IPS-18c (cell line): ENCODE measurements at regions not wholly inside any gene's neighbourhood (a gene's known extent, or its start where the extent isn't known, plus 50 kb on each side); places are given as distances from the start of the nearest gene placed in this dataset.
"Not testable (repeated sequence)": the region's sequence is repeated elsewhere in the genome, so short reads cannot be mapped to it uniquely, and the experiment has no call there.

Source experiments
- H3K4me3 ChIP-seq: 2 replicates; pipeline ENCODE4 v1.7.0; 2013; ENCODE audit warnings: low read depth, mild to moderate bottlenecking, low read length, moderate library complexity; ENCODE audit not compliant: insufficient read depth
- H3K9me3 ChIP-seq: one replicate; pipeline ENCODE4 v1.6.1; 2013; ENCODE audit warnings: mild to moderate bottlenecking, low read length, moderate library complexity; ENCODE audit not compliant: control insufficient read depth, insufficient read depth

GRCh38 chrX:123080065-123080464 is 104.0 kb upstream of the GRIA3 start:
- Histone ChIP-seq H3K4me3 (no peak overlapping the region), H3K9me3 (no peaks in the 10 kb centered on the region)

GRCh38 chrX:123081776-123082175 is 102.3 kb upstream of the GRIA3 start:
- H3K4me3 ChIP-seq, result no peak overlapping the region
- no peaks in the 10 kb centered on the region for H3K9me3 ChIP-seq

DNA sequence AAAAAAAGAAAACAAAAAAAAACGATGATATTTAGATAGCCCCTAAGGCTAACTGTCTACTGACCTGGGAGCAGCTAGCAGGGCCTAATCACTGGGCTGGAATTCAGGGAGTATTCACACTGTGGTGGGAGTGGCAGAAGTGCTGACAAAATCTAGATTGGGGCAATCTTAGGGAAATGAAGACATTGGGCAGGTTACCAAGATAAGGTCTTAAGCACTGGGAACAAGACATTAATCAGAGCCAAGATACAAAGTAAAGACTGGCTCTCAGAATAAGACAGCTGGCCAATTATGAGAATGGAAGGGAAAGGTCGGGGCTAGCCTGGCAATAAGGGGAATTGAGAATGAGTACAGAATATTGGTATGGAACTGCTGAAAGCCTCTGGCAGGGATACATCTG is 100.2 kb upstream of the GRIA3 start:
- Histone ChIP-seq H3K9me3 (peaks cover 2% of the 10 kb centered on the region), H3K4me3 (no peak overlapping the region)

GRCh38 chrX:123084797-123085196 is 99.3 kb upstream of the GRIA3 start:
- no peak overlapping the region for H3K4me3 ChIP-seq

GRCh38 chrX:123085311-123085940 is 98.7 kb upstream of the GRIA3 start:
- H3K9me3 ChIP-seq, result peaks cover 2% of the 10 kb centered on the region
- no peak overlapping the region for H3K4me3 ChIP-seq

More at GRCh38 chrX:123084797-123085196, 99.3 kb upstream of the GRIA3 start:
- H3K9me3 ChIP-seq, result peaks cover 2% of the 10 kb centered on the region

DNA sequence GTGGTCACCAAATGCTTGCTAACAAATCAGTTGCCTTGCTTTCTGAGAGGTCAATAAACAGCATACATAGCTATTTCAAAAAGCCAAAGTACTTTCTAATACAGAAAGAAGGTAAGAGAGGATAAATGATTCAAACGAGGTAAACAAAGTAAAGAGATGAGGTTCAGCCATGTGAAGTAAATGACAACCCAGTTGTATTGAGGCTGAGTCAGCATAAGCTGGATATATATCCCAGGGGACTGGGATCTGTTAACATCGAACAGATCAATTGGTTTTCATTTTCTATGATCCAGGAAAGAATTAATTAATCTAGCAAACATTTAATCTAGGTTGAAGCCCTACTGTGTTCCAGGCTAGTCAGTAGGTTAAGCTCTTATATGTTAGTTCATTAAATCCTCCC is 97.3 kb upstream of the GRIA3 start:
- H3K9me3 ChIP-seq, result peaks cover 2% of the 10 kb centered on the region
- no peak overlapping the region for H3K4me3 ChIP-seq

DNA sequence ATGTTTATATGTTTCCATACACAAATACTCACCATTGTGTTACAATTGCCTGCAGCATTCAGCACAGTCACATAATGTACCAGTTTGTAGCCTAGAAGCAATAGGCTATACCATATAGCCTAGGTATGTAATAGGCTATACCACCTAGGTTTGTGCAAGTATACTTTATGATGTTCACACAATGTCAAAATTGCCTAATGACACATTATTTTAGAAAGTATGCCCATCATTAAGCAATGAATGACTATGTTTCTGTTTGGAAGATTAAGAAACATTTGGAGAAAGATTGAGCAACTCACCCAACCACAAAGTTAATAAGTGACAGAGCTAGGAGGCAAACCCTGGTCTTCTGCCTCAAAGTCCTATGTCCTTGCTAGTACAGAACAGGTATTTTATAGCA is 96.8 kb upstream of the GRIA3 start:
- Histone ChIP-seq H3K4me3 (no peak overlapping the region), H3K9me3 (peaks cover 2% of the 10 kb centered on the region)

- H3K9me3 ChIP-seq, result peaks cover 2% of the 10 kb centered on the region
- H3K4me3 ChIP-seq, result no peak overlapping the region
These were observed 95.7 kb upstream of the GRIA3 start for GRCh38 chrX:123088331-123088730.

GRCh38 chrX:123088930-123089329 is 95.1 kb upstream of the GRIA3 start:
- Histone ChIP-seq H3K9me3 (peaks cover 2% of the 10 kb centered on the region), H3K4me3 (no peak overlapping the region)

GRCh38 chrX:123093792-123094191 is 90.3 kb upstream of the GRIA3 start:
- Histone ChIP-seq H3K4me3 (no peak overlapping the region), H3K9me3 (peaks cover 2% of the 10 kb centered on the region)

- H3K4me3 ChIP-seq, result no peak overlapping the region
- H3K9me3 ChIP-seq, result peaks cover 2% of the 10 kb centered on the region
These were observed 75.3 kb upstream of the GRIA3 start for GRCh38 chrX:123108513-123109427.

- Histone ChIP-seq H3K4me3 (no peak overlapping the region), H3K9me3 (peaks cover 2% of the 10 kb centered on the region)
These were observed 62.8 kb upstream of the GRIA3 start for GRCh38 chrX:123121241-123121640.

- H3K4me3 ChIP-seq, H3K9me3 ChIP-seq: not testable (repeated sequence)
These were observed 54.3 kb upstream of the GRIA3 start for GRCh38 chrX:123129805-123130204.
